Suppressor macrophage treated with lipopolysaccharide for 4 hours (primary cell): ENCODE measurements at regions not wholly inside any gene's neighbourhood (a gene's known extent, or its start where the extent isn't known, plus 50 kb on each side); places are given as distances from the start of the nearest gene placed in this dataset.
A peak's percentile ranks its signal among the peaks of the same experiment; 100 is the strongest.

ENCODE experiments used
- DNase-seq: peaks from one replicate; pipeline ENCODE4 v3.0.0-alpha.2; 2020

GRCh38 chr15:31151301-31152233, 50.0 kb upstream of the TRPM1 start:
- DNase-seq = no peak

GRCh38 chr15:31153531-31153930, 52.0 kb upstream of the TRPM1 start:
- no peak for DNase-seq

- DNase-seq = no peak
Observed at GRCh38 chr15:31155151-31155550, 53.6 kb upstream of the TRPM1 start.

- DNase-seq = no peak
Observed at GRCh38 chr15:31156226-31156625, 54.7 kb upstream of the TRPM1 start.

GRCh38 chr15:31156808-31157207, 55.3 kb upstream of the TRPM1 start:
- DNase-seq = no peak

GRCh38 chr15:31157644-31158069, 56.1 kb upstream of the TRPM1 start:
- DNase-seq = no peak

GRCh38 chr15:31158858-31159569, 57.5 kb upstream of the TRPM1 start:
- no peak for DNase-seq

GRCh38 chr15:31159837-31160236, 58.3 kb upstream of the TRPM1 start:
- no peak for DNase-seq

GRCh38 chr15:31160297-31160696, 58.8 kb upstream of the TRPM1 start:
- DNase-seq = no peak

GRCh38 chr15:31160740-31161495, 59.4 kb upstream of the TRPM1 start:
- DNase-seq = no peak

GRCh38 chr15:31161951-31162350, 60.4 kb upstream of the TRPM1 start:
- DNase-seq = no peak

- DNase-seq = no peak
Observed at GRCh38 chr15:31162721-31163510, 61.4 kb upstream of the TRPM1 start.

- no peak for DNase-seq
Observed at GRCh38 chr15:31163769-31164572, 62.4 kb upstream of the TRPM1 start.

GRCh38 chr15:31164573-31164912, 63.0 kb upstream of the TRPM1 start:
- no peak for DNase-seq

- no peak for DNase-seq
Observed at GRCh38 chr15:31169558-31169957, 68.0 kb upstream of the TRPM1 start.

- no peak for DNase-seq
Observed at GRCh38 chr15:31171731-31172130, 70.2 kb upstream of the TRPM1 start.

GRCh38 chr15:31172606-31173005, 71.1 kb upstream of the TRPM1 start:
- DNase-seq = no peak

- DNase-seq = no peak
Observed at GRCh38 chr15:31173790-31174450, 72.4 kb upstream of the TRPM1 start.

- no peak for DNase-seq
Observed at GRCh38 chr15:31175484-31175883, 74.0 kb upstream of the TRPM1 start.

GRCh38 chr15:31177951-31178350, 76.4 kb upstream of the TRPM1 start:
- DNase-seq = peak; percentile 36

GRCh38 chr15:31178705-31179104, 77.2 kb upstream of the TRPM1 start:
- peak; percentile 19 for DNase-seq
